HEK293 (cell line): ENCODE measurements at regions not wholly inside any gene's neighbourhood (a gene's known extent, or its start where the extent isn't known, plus 50 kb on each side); places are given as distances from the start of the nearest gene placed in this dataset.

Experiments
- CTCF ChIA-PET: fragments of 350-600 bp; formaldehyde crosslinking; extraction: SDS; loops from one replicate; lab custom pipeline; 2021; ENCODE audit warnings: antibody characterized with exemption; lab: Yijun Ruan, JAX
- POLR2A ChIA-PET: fragments of 300-600 bp; formaldehyde crosslinking; extraction: SDS; loops from one replicate; lab custom pipeline; 2020; ENCODE audit warnings: antibody characterized with exemption, inconsistent platforms; lab: Yijun Ruan, JAX
- H3K27ac ChIP-seq: fragments of 200-500 bp; sonication (Bioruptor generic); 2 replicates; pipeline ENCODE4 v1.5.1; 2014; ENCODE audit warnings: low read depth, low read length, control low read depth, inconsistent platforms; ENCODE audit errors: extremely low read depth
- H3K36me3 ChIP-seq, 2 experiments: fragments of 200-500 bp in 1 of 2; sonication (Bioruptor generic) in 1 of 2; 1 replicate in 1 of 2; 2 replicates in 1 of 2; pipeline ENCODE4 v1.5.1; 2014 to 2017; ENCODE audit warnings: inconsistent platforms in 2 of 2, low read length in 2 of 2; ENCODE audit not compliant: control insufficient read depth in 2 of 2, insufficient read depth in 1 of 2
- H3K4me1 ChIP-seq: fragments of 200-500 bp; sonication (Bioruptor generic); 2 replicates; pipeline ENCODE4 v1.5.1; 2014; ENCODE audit warnings: mild to moderate bottlenecking, low read length, inconsistent platforms; ENCODE audit not compliant: control insufficient read depth, insufficient read depth
- H3K4me3 ChIP-seq: 2 replicates; pipeline ENCODE4 v1.5.1; 2011; ENCODE audit warnings: low read depth, mild to moderate bottlenecking, control low read depth, low read length, moderate library complexity
- H3K9me3 ChIP-seq: fragments of 200-500 bp; sonication (Bioruptor generic); 2 replicates; pipeline ENCODE4 v1.5.1; 2014; ENCODE audit warnings: low read depth, low read length, inconsistent platforms; ENCODE audit not compliant: control insufficient read depth, insufficient read depth
- GLIS1 ChIP-seq: fragments of 450-650 bp; formaldehyde crosslinking; IDR thresholded peaks from 2 replicates; pipeline ENCODE4 v1.5.1; 2016; ENCODE audit warnings: missing biosample characterization, missing genetic modification characterization
- HOXD13 ChIP-seq: sonication (generic); formaldehyde crosslinking; IDR thresholded peaks from 2 replicates; pipeline ENCODE4 v1.8.0; 2022; ENCODE audit warnings: missing genetic modification reagents, borderline replicate concordance
- IKZF3 ChIP-seq: fragments of 450-650 bp; IDR thresholded peaks from 2 replicates; pipeline ENCODE4 v1.5.0; 2018; ENCODE audit warnings: missing biosample characterization, mild to moderate bottlenecking, missing genetic modification characterization, moderate library complexity
- KLF9 ChIP-seq: fragments of 450-650 bp; formaldehyde crosslinking; IDR thresholded peaks from 2 replicates; pipeline ENCODE4 v1.5.1; 2016; ENCODE audit warnings: missing biosample characterization, missing genetic modification characterization, low read depth
- PATZ1 ChIP-seq: fragments of 450-650 bp; formaldehyde crosslinking; IDR thresholded peaks from 2 replicates; pipeline ENCODE4 v1.5.1; 2016; ENCODE audit warnings: missing biosample characterization, missing genetic modification characterization
- REST ChIP-seq: fragments of 450-650 bp; formaldehyde crosslinking; IDR thresholded peaks from 2 replicates; pipeline ENCODE4 v1.5.1; 2016; ENCODE audit warnings: missing biosample characterization, missing genetic modification characterization
- SP7 ChIP-seq: fragments of 450-650 bp; formaldehyde crosslinking; IDR thresholded peaks from 2 replicates; pipeline ENCODE4 v1.5.1; 2016; ENCODE audit warnings: missing biosample characterization, missing genetic modification characterization
- ZBTB17 ChIP-seq: fragments of 450-650 bp; formaldehyde crosslinking; IDR thresholded peaks from 2 replicates; pipeline ENCODE4 v1.5.1; 2016; ENCODE audit warnings: missing biosample characterization, missing genetic modification characterization
- ZFP3 ChIP-seq: fragments of 450-650 bp; formaldehyde crosslinking; IDR thresholded peaks from 2 replicates; pipeline ENCODE4 v1.5.1; 2016; ENCODE audit warnings: low read depth, missing biosample characterization, missing genetic modification characterization
- ZNF114 ChIP-seq: fragments of 450-650 bp; formaldehyde crosslinking; IDR thresholded peaks from 2 replicates; pipeline ENCODE4 v1.5.0; 2017; ENCODE audit warnings: missing biosample characterization, missing genetic modification characterization
- ZNF133 ChIP-seq: fragments of 450-650 bp; formaldehyde crosslinking; IDR thresholded peaks from 2 replicates; pipeline ENCODE4 v1.5.1; 2016; ENCODE audit warnings: missing biosample characterization, missing genetic modification characterization
- ZNF146 ChIP-seq: fragments of 450-650 bp; formaldehyde crosslinking; IDR thresholded peaks from 2 replicates; pipeline ENCODE4 v1.5.1; 2016; ENCODE audit warnings: missing biosample characterization, missing genetic modification characterization
- ZNF248 ChIP-seq: fragments of 450-650 bp; formaldehyde crosslinking; IDR thresholded peaks from 2 replicates; pipeline ENCODE4 v1.5.1; 2017; ENCODE audit warnings: missing biosample characterization, missing genetic modification characterization
- ZNF266 ChIP-seq: fragments of 450-650 bp; formaldehyde crosslinking; IDR thresholded peaks from 2 replicates; pipeline ENCODE4 v1.5.1; 2016; ENCODE audit warnings: missing biosample characterization, missing genetic modification characterization, low read depth
- ZNF354C ChIP-seq: fragments of 450-650 bp; formaldehyde crosslinking; IDR thresholded peaks from 2 replicates; pipeline ENCODE4 v1.5.1; 2016; ENCODE audit warnings: missing biosample characterization, missing genetic modification characterization, low read depth, borderline replicate concordance
- ZNF394 ChIP-seq: fragments of 450-650 bp; formaldehyde crosslinking; IDR thresholded peaks from 2 replicates; pipeline ENCODE4 v1.5.1; 2016; ENCODE audit warnings: missing biosample characterization, missing genetic modification characterization, mild to moderate bottlenecking, moderate library complexity, borderline replicate concordance
- ZNF416 ChIP-seq: fragments of 450-650 bp; formaldehyde crosslinking; IDR thresholded peaks from 2 replicates; pipeline ENCODE4 v1.5.1; 2016; ENCODE audit warnings: missing biosample characterization, missing genetic modification characterization
- ZNF747 ChIP-seq: fragments of 450-650 bp; formaldehyde crosslinking; IDR thresholded peaks from 2 replicates; pipeline ENCODE4 v1.5.1; 2016; ENCODE audit warnings: missing biosample characterization, missing genetic modification characterization
- ZNF76 ChIP-seq: fragments of 450-650 bp; formaldehyde crosslinking; IDR thresholded peaks from 2 replicates; pipeline ENCODE4; 2016; ENCODE audit warnings: low read depth, missing biosample characterization, missing genetic modification characterization, borderline replicate concordance
- ZNF768 ChIP-seq: fragments of 450-650 bp; formaldehyde crosslinking; IDR thresholded peaks from 2 replicates; pipeline ENCODE4 v1.5.1; 2018; ENCODE audit warnings: missing biosample characterization, mild to moderate bottlenecking, missing genetic modification characterization
- ZNF785 ChIP-seq: fragments of 450-650 bp; formaldehyde crosslinking; IDR thresholded peaks from 2 replicates; pipeline ENCODE4 v1.5.1; 2016; ENCODE audit warnings: missing biosample characterization, missing genetic modification characterization
- ZSCAN18 ChIP-seq: fragments of 450-650 bp; formaldehyde crosslinking; IDR thresholded peaks from 2 replicates; pipeline ENCODE4 v1.5.1; 2016; ENCODE audit warnings: missing biosample characterization, missing genetic modification characterization
- ZSCAN4 ChIP-seq: fragments of 450-650 bp; formaldehyde crosslinking; IDR thresholded peaks from 2 replicates; pipeline ENCODE4 v1.5.1; 2017; ENCODE audit warnings: missing biosample characterization, missing genetic modification characterization
- ZXDB ChIP-seq: fragments of 450-650 bp; formaldehyde crosslinking; IDR thresholded peaks from 2 replicates; pipeline ENCODE4 v1.5.1; 2016; ENCODE audit warnings: missing biosample characterization, missing genetic modification characterization

- Histone ChIP-seq H3K36me3 (no peaks in the 10 kb centered on the region), H3K9me3 (no peaks in the 10 kb centered on the region), H3K4me3 (no peak overlapping the region), H3K4me1 (no peaks in the 10 kb centered on the region), H3K27ac (no peak overlapping the region)
- ChIA-PET POLR2A (no interaction called here), CTCF (no interaction called here)
- TF ChIP-seq ZNF354C (tag by site-specific recombination) (no peak), IKZF3 (tag by site-specific recombination) (no peak)
Measured at GRCh38 chr11:109735128-109735527, 313.1 kb downstream of the C11orf87 start.

GRCh38 chr11:109739379-109739778 is 317.4 kb downstream of the C11orf87 start:
- H3K4me1 ChIP-seq, result no peaks in the 10 kb centered on the region
- no peaks in the 10 kb centered on the region for H3K9me3 ChIP-seq
- H3K27ac ChIP-seq, result no peak overlapping the region
- no peaks in the 10 kb centered on the region for H3K36me3 ChIP-seq
- H3K4me3 ChIP-seq, result no peak overlapping the region
- POLR2A ChIA-PET, result no interaction called here
- CTCF ChIA-PET, result interaction anchor here (1.1 kb wide), 1 partner anchor 10 kb away, joined by 3 read pairs; no protein-coding TSS in a partner anchor
- TF ChIP-seq ZNF768 (tag by site-specific recombination), result no peak
- TF ChIP-seq PATZ1 (tag by site-specific recombination), result no peak
- TF ChIP-seq ZNF248, result no peak
- no peak for TF ChIP-seq ZNF146
- TF ChIP-seq GLIS1, result no peak
- no peak for TF ChIP-seq ZFP3 (tag by site-specific recombination)
- TF ChIP-seq ZSCAN4 (tag by site-specific recombination), result no peak
- no peak for TF ChIP-seq ZNF747 (tag by site-specific recombination)
- TF ChIP-seq HOXD13, result no peak
- TF ChIP-seq KLF9 (tag by site-specific recombination), result no peak
- no peak for TF ChIP-seq ZXDB (tag by site-specific recombination)
- no peak for TF ChIP-seq ZNF114
- no peak for TF ChIP-seq ZNF133 (tag by site-specific recombination)
- no peak for TF ChIP-seq ZNF416 (tag by site-specific recombination)
- TF ChIP-seq ZNF394, result no peak

GRCh38 chr11:109745996-109746625 is 324.1 kb downstream of the C11orf87 start:
- ChIA-PET POLR2A (no interaction called here), CTCF (no interaction called here)
- H3K4me3 ChIP-seq, result no peak overlapping the region
- no peak overlapping the region for H3K27ac ChIP-seq
- H3K9me3 ChIP-seq, result no peaks in the 10 kb centered on the region
- H3K4me1 ChIP-seq, result no peaks in the 10 kb centered on the region
- H3K36me3 ChIP-seq, result no peaks in the 10 kb centered on the region
- TF ChIP-seq ZNF266 (tag by site-specific recombination), result no peak
- no peak for TF ChIP-seq ZBTB17 (tag by site-specific recombination)
- no peak for TF ChIP-seq ZNF76 (tag by site-specific recombination)
- TF ChIP-seq REST (tag by site-specific recombination), result no peak
- TF ChIP-seq ZSCAN18 (tag by site-specific recombination), result no peak
- TF ChIP-seq ZNF785 (tag by site-specific recombination), result no peak
- TF ChIP-seq SP7 (tag by site-specific recombination), result no peak
